ENCODE measurements at regions not wholly inside any gene's neighbourhood (a gene's known extent, or its start where the extent isn't known, plus 50 kb on each side); places are given as distances from the start of the nearest gene placed in this dataset.

DNA sequence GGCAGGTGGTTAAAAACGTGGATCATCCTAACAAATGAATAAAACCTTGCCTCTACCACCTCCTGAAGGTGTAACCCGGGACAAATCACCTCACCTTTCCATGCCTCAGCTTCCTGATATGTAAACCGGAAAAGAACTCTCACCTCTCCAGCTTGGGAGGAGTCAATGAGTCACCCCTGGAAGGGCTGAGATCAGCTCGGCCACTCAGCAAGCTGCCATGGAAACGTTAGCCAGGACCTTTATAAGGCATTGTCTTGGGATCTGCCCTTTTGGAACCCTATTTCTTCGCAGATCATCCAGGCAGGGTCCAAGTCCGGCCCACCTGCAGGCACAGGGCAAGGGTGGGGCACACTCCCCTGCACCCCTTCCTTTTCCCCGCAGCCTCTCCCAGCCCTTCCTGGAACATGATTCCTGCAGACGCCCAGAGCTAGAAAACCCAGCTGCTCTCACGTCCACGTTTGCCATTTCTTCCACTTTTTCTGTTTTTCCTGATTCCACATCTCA lies 81.6 kb upstream of the PFKP start:
- peaks cover 30 to 61% of the 10 kb centered on the region in 2 donors for H3K4me1 ChIP-seq (ENCODE audit: control insufficient read depth in 2 of 2, insufficient read depth in 2 of 2, low read length in 2 of 2)
- H3K9ac ChIP-seq (ENCODE audit: low read length), result peak overlapping the region; percentile 59
- H3K4me2 ChIP-seq (replicated peaks; ENCODE audit: low read depth, low read length, poor library complexity, severe bottlenecking), result peak overlapping the region; percentile 69
- H3K79me2 ChIP-seq (ENCODE audit: control insufficient read depth, insufficient read depth, low read length), result no peaks in the 10 kb centered on the region
- TF ChIP-seq, protein P1, sequence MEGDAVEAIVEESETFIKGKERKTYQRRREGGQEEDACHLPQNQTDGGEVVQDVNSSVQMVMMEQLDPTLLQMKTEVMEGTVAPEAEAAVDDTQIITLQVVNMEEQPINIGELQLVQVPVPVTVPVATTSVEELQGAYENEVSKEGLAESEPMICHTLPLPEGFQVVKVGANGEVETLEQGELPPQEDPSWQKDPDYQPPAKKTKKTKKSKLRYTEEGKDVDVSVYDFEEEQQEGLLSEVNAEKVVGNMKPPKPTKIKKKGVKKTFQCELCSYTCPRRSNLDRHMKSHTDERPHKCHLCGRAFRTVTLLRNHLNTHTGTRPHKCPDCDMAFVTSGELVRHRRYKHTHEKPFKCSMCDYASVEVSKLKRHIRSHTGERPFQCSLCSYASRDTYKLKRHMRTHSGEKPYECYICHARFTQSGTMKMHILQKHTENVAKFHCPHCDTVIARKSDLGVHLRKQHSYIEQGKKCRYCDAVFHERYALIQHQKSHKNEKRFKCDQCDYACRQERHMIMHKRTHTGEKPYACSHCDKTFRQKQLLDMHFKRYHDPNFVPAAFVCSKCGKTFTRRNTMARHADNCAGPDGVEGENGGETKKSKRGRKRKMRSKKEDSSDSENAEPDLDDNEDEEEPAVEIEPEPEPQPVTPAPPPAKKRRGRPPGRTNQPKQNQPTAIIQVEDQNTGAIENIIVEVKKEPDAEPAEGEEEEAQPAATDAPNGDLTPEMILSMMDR (IDR thresholded peaks at IDR 0.05), result no peak
- no peak for TF ChIP-seq EZH2 (IDR thresholded peaks at IDR 0.05; ENCODE audit: borderline replicate concordance, insufficient read depth, low read depth, low read length, poor library complexity, severe bottlenecking)
- ChIA-PET POLR2A (no interaction called here), CTCF (interaction anchor here (1.6 kb wide), 1 partner anchor 58 kb away, joined by 5 read pairs; no protein-coding TSS in a partner anchor)
- DNase-seq (no peak), ATAC-seq (ENCODE audit: low read depth) (no peak)
- 50% methylated on average over 11 of the region's 11 CpGs for WGBS (ENCODE audit: insufficient coverage)
- Mint-ChIP-seq H3K4me1 (peaks cover 37% of the 10 kb centered on the region), H3K27me3 (peaks cover 7% of the 10 kb centered on the region), H3K4me3 (peak overlapping the region; percentile 67), H3K27ac (peak overlapping the region; percentile 8), H3K9me3 (ENCODE audit: insufficient read depth) (peaks cover 4% of the 10 kb centered on the region)
- H3K27me3 ChIP-seq (replicated peaks in 1 of 4; ENCODE audit: control extremely low read depth in 1 of 4, control insufficient read depth in 3 of 4, insufficient read depth in 4 of 4, low read length in 3 of 4), result peaks cover 0 to 14% (median 1%) of the 10 kb centered on the region in 4 experiments
- peak overlapping the region; percentile 19 to 27 for H3K27ac ChIP-seq (ENCODE audit: low read length in 2 of 2)
- no peaks in the 10 kb centered on the region for H3K36me3 ChIP-seq (replicated peaks in 1 of 2; ENCODE audit: control extremely low read depth in 1 of 2, control insufficient read depth in 1 of 2, extremely low read depth in 1 of 2, insufficient read depth in 2 of 2, low read length in 1 of 2)
- H4K20me1 ChIP-seq (ENCODE audit: control insufficient read depth, insufficient read depth, low read length, poor library complexity, severe bottlenecking), result no peaks in the 10 kb centered on the region
- peaks cover 2 to 24% (median 12%) of the 10 kb centered on the region in 3 donors for H3K9me3 ChIP-seq (ENCODE audit: control extremely low read depth in 1 of 3, control insufficient read depth in 2 of 3, insufficient read depth in 1 of 3, low read length in 2 of 3)
- intact Hi-C loops (cut with micrococcal nuclease), result loop anchor here (10.0 kb wide), 1 partner anchor 49 kb away; no protein-coding TSS in a partner anchor
- H2AFZ ChIP-seq (ENCODE audit: insufficient read depth, low read depth, low read length, poor library complexity, severe bottlenecking), result peak overlapping the region; percentile 61
- peak overlapping the region; percentile 22 to 57 (median 46) for H3K4me3 ChIP-seq (ENCODE audit: control extremely low read depth in 1 of 5, extremely low read depth in 1 of 5, insufficient read depth in 1 of 5, low read depth in 2 of 5, low read length in 4 of 5)

DNA sequence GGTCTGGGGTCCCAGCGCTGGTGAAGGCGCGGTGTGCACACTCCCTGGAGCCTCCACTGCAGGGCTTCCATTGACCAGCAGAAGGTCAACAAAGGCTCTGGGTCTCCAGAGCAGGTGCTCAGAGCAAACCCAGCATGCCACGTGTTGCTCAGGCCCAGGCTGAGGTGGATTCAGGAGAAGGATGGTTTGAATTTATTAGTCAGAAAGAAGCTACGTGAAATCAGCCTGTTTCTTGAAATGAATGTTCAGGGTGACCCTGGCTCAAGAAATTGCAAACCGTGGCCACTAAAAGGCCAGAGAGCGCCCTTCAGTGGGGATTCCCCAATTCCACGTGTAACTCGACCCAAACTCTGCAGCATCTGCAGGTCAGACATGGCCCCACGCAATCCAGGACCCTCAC lies 82.7 kb upstream of the PFKP start:
- H3K4me3 ChIP-seq (ENCODE audit: control extremely low read depth in 1 of 5, extremely low read depth in 1 of 5, insufficient read depth in 1 of 5, low read depth in 2 of 5, low read length in 4 of 5), result no peak overlapping the region
- no peak overlapping the region for H3K27ac ChIP-seq (ENCODE audit: low read length in 2 of 2)
- H3K4me2 ChIP-seq (replicated peaks; ENCODE audit: low read depth, low read length, poor library complexity, severe bottlenecking), result peak overlapping the region; percentile 69
- intact Hi-C loops (cut with micrococcal nuclease), result loop anchor here (10.0 kb wide), 1 partner anchor 50 kb away; no protein-coding TSS in a partner anchor
- Mint-ChIP-seq H3K9me3 (ENCODE audit: insufficient read depth) (peaks cover 4% of the 10 kb centered on the region), H3K27me3 (peaks cover 7% of the 10 kb centered on the region), H3K4me1 (peaks cover 43% of the 10 kb centered on the region), H3K27ac (no peak overlapping the region), H3K4me3 (peak overlapping the region; percentile 34)
- ATAC-seq (ENCODE audit: low read depth) (no peak), DNase-seq (no peak)
- H3K9me3 ChIP-seq (ENCODE audit: control extremely low read depth in 1 of 3, control insufficient read depth in 2 of 3, insufficient read depth in 1 of 3, low read length in 2 of 3), result peaks cover under 1 to 22% (median 9%) of the 10 kb centered on the region in 3 donors
- H3K4me1 ChIP-seq (ENCODE audit: control insufficient read depth in 2 of 2, insufficient read depth in 2 of 2, low read length in 2 of 2), result peaks cover 34 to 69% of the 10 kb centered on the region in 2 donors
- 76% methylated on average over 10 of the region's 10 CpGs for WGBS (ENCODE audit: insufficient coverage)
- no peaks in the 10 kb centered on the region for H4K20me1 ChIP-seq (ENCODE audit: control insufficient read depth, insufficient read depth, low read length, poor library complexity, severe bottlenecking)
- no peaks in the 10 kb centered on the region for H3K36me3 ChIP-seq (replicated peaks in 1 of 2; ENCODE audit: control extremely low read depth in 1 of 2, control insufficient read depth in 1 of 2, extremely low read depth in 1 of 2, insufficient read depth in 2 of 2, low read length in 1 of 2)
- TF ChIP-seq EZH2 (IDR thresholded peaks at IDR 0.05; ENCODE audit: borderline replicate concordance, insufficient read depth, low read depth, low read length, poor library complexity, severe bottlenecking), result no peak
- TF ChIP-seq, protein P1 (IDR thresholded peaks at IDR 0.05), result no peak
- CTCF ChIA-PET, result interaction anchor here (1.6 kb wide), 1 partner anchor 59 kb away, joined by 5 read pairs; no protein-coding TSS in a partner anchor
- peaks cover 0 to 14% (median 0%) of the 10 kb centered on the region in 4 experiments for H3K27me3 ChIP-seq (replicated peaks in 1 of 4; ENCODE audit: control extremely low read depth in 1 of 4, control insufficient read depth in 3 of 4, insufficient read depth in 4 of 4, low read length in 3 of 4)
- H3K79me2 ChIP-seq (ENCODE audit: control insufficient read depth, insufficient read depth, low read length), result no peaks in the 10 kb centered on the region
- POLR2A ChIA-PET, result no interaction called here
- H2AFZ ChIP-seq (ENCODE audit: insufficient read depth, low read depth, low read length, poor library complexity, severe bottlenecking), result no peak overlapping the region
- H3K9ac ChIP-seq (ENCODE audit: low read length), result no peak overlapping the region

All from B cell (primary cell).